Endothelial cell of umbilical vein (primary cell): ENCODE measurements at regions not wholly inside any gene's neighbourhood (a gene's known extent, or its start where the extent isn't known, plus 50 kb on each side); places are given as distances from the start of the nearest gene placed in this dataset.

Experiments used
- EZH2 ChIP-seq: IDR thresholded peaks from 2 replicates; pipeline ENCODE4 v1.6.1; 2012; ENCODE audit warnings: borderline replicate concordance, low read depth, mild to moderate bottlenecking, moderate library complexity, low read length, inconsistent platforms; ENCODE audit not compliant: severe bottlenecking
- MYC ChIP-seq: IDR thresholded peaks from one replicate; pipeline ENCODE4 v1.6.1; 2011; ENCODE audit warnings: mild to moderate bottlenecking, low read depth, low read length
- POLR2A ChIP-seq: IDR thresholded peaks from 2 replicates; pipeline ENCODE4 v1.6.1; 2012; ENCODE audit warnings: low read depth, mild to moderate bottlenecking, control low read depth, low read length
- POLR2AphosphoS5 ChIP-seq: IDR thresholded peaks from 2 replicates; pipeline ENCODE4 v1.6.1; 2012; ENCODE audit warnings: low read depth, mild to moderate bottlenecking, control low read depth, low read length, moderate library complexity; ENCODE audit not compliant: insufficient read depth
- TF ChIP-seq, protein P1 (sequence below), 2 donors: IDR thresholded peaks; 1 replicate in 1 of 2; 2 replicates in 1 of 2; pipeline ENCODE4 v1.5.1; 2011; ENCODE audit warnings: low read length in 2 of 2, mild to moderate bottlenecking in 2 of 2, moderate library complexity in 2 of 2, control low read depth in 1 of 2, inconsistent platforms in 1 of 2, low read depth in 1 of 2; ENCODE audit not compliant: insufficient read depth in 1 of 2; ENCODE audit errors: extremely low read depth in 1 of 2

DNA sequence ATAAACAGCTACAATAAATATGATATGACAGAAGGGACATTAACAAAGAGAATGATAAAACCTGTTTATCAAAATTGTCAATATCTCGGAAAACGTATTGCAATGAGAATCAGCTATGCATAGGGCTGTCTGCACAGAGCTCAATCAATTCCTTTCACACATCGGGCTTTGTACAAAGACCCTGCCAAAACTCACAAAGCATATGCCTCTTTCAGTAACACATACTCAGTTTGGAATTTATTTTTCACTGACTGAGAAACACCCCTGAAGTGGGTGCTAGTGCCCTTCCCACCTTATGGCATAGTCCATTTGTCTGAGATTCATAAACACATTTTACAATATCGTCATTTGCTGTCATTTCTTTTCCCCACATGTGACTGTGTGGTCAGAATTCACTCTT is 815.8 kb upstream of the FAM98A start:
- no peak for TF ChIP-seq POLR2A
- TF ChIP-seq, protein P1, sequence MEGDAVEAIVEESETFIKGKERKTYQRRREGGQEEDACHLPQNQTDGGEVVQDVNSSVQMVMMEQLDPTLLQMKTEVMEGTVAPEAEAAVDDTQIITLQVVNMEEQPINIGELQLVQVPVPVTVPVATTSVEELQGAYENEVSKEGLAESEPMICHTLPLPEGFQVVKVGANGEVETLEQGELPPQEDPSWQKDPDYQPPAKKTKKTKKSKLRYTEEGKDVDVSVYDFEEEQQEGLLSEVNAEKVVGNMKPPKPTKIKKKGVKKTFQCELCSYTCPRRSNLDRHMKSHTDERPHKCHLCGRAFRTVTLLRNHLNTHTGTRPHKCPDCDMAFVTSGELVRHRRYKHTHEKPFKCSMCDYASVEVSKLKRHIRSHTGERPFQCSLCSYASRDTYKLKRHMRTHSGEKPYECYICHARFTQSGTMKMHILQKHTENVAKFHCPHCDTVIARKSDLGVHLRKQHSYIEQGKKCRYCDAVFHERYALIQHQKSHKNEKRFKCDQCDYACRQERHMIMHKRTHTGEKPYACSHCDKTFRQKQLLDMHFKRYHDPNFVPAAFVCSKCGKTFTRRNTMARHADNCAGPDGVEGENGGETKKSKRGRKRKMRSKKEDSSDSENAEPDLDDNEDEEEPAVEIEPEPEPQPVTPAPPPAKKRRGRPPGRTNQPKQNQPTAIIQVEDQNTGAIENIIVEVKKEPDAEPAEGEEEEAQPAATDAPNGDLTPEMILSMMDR (IDR thresholded peaks at IDR 0.05; ENCODE audit: extremely low read depth in 1 of 2, insufficient read depth in 1 of 2, low read depth in 1 of 2, low read length in 2 of 2) = no peak
- no peak for TF ChIP-seq EZH2
- TF ChIP-seq MYC = no peak
- no peak for TF ChIP-seq POLR2AphosphoS5
